ENCODE measurements at regions not wholly inside any gene's neighbourhood (a gene's known extent, or its start where the extent isn't known, plus 50 kb on each side); places are given as distances from the start of the nearest gene placed in this dataset.
"Not testable (repeated sequence)": the region's sequence is repeated elsewhere in the genome, so short reads cannot be mapped to it uniquely, and the experiment has no call there.

GRCh38 chr1:157230500-157230899 lies 92.3 kb upstream of the ETV3 start:
- H3K27me3 ChIP-seq (ENCODE audit: insufficient read depth, low read length), result peaks cover 47% of the 10 kb centered on the region
- no peaks in the 10 kb centered on the region for H3K4me1 ChIP-seq (ENCODE audit: control insufficient read depth, insufficient read depth, low read length, unreplicated experiment)
- H3K36me3 ChIP-seq (ENCODE audit: insufficient read depth, low read length), result no peaks in the 10 kb centered on the region
- H2AFZ ChIP-seq (ENCODE audit: low read length, unreplicated experiment), result no peak overlapping the region
- H3K27ac ChIP-seq (ENCODE audit: low read depth, low read length), result no peak overlapping the region
- H3K79me2 ChIP-seq (ENCODE audit: control insufficient read depth, insufficient read depth, low read length, unreplicated experiment), result no peaks in the 10 kb centered on the region
- no peak overlapping the region for H3K4me3 ChIP-seq (ENCODE audit: low read depth, low read length)

DNA sequence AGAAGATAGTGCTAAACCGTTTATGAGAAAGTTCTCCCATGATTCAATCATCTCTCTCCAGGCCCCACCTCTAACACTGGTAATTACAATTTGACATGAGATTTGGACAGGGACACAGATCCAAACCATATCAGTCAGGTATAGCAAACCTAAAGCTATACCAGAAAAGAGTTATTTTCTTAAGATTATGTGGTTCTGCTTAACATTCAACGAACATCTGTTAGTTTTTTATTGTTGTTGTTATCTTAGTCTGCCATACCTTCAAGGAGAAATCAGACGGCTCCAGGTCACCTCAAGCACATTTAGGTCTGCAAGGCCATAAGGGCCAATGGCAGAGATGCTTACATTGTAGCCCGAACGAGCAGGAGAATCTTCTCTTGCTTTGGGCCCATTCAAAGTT lies 89.5 kb upstream of the ETV3 start:
- Histone ChIP-seq H3K4me1 (ENCODE audit: control insufficient read depth, insufficient read depth, low read length, unreplicated experiment) (no peaks in the 10 kb centered on the region), H2AFZ (ENCODE audit: low read length, unreplicated experiment) (no peak overlapping the region), H3K27ac (ENCODE audit: low read depth, low read length) (no peak overlapping the region)

GRCh38 chr1:157226739-157227138 lies 88.5 kb upstream of the ETV3 start:
- no peaks in the 10 kb centered on the region for H3K79me2 ChIP-seq (ENCODE audit: control insufficient read depth, insufficient read depth, low read length, unreplicated experiment)
- H3K36me3 ChIP-seq (ENCODE audit: insufficient read depth, low read length), result no peaks in the 10 kb centered on the region
- no peak overlapping the region for H3K4me3 ChIP-seq (ENCODE audit: low read depth, low read length)

More for the DNA sequence above, 89.5 kb upstream of the ETV3 start:
- H3K79me2 ChIP-seq (ENCODE audit: control insufficient read depth, insufficient read depth, low read length, unreplicated experiment), result no peaks in the 10 kb centered on the region
- H3K4me3 ChIP-seq (ENCODE audit: low read depth, low read length), result no peak overlapping the region
- no peaks in the 10 kb centered on the region for H3K36me3 ChIP-seq (ENCODE audit: insufficient read depth, low read length)
- peaks cover 44% of the 10 kb centered on the region for H3K27me3 ChIP-seq (ENCODE audit: insufficient read depth, low read length)

DNA sequence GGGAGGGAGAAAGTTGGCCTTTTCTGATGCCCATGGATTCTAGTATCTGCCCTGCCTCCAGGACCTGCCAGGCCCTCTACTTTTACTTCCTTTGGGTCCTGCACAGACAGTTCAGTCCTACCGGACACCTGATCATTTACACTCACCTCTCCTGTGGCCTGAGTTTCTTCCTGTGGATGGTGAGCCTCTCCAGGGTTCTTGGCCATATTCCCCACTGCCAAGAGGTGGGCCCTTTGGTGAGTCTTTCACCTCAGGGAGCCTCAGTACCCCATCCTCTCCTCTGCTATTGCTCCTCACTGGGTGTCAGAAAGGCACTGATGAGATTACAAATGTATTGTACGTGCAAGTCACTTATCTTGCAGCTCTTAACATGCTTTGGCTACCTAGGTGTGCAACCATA lies 81.4 kb upstream of the ETV3 start:
- Histone ChIP-seq H3K4me3 (ENCODE audit: low read depth, low read length) (no peak overlapping the region), H3K79me2 (ENCODE audit: control insufficient read depth, insufficient read depth, low read length, unreplicated experiment) (no peaks in the 10 kb centered on the region), H3K4me1 (ENCODE audit: control insufficient read depth, insufficient read depth, low read length, unreplicated experiment) (no peaks in the 10 kb centered on the region), H3K27me3 (ENCODE audit: insufficient read depth, low read length) (peaks cover 61% of the 10 kb centered on the region), H3K36me3 (ENCODE audit: insufficient read depth, low read length) (no peaks in the 10 kb centered on the region), H2AFZ (ENCODE audit: low read length, unreplicated experiment) (no peak overlapping the region), H3K27ac (ENCODE audit: low read depth, low read length) (no peak overlapping the region)

More at GRCh38 chr1:157226739-157227138, 88.5 kb upstream of the ETV3 start:
- peaks cover 49% of the 10 kb centered on the region for H3K27me3 ChIP-seq (ENCODE audit: insufficient read depth, low read length)
- H3K27ac ChIP-seq (ENCODE audit: low read depth, low read length), result no peak overlapping the region
- H2AFZ ChIP-seq (ENCODE audit: low read length, unreplicated experiment), result no peak overlapping the region
- no peaks in the 10 kb centered on the region for H3K4me1 ChIP-seq (ENCODE audit: control insufficient read depth, insufficient read depth, low read length, unreplicated experiment)

DNA sequence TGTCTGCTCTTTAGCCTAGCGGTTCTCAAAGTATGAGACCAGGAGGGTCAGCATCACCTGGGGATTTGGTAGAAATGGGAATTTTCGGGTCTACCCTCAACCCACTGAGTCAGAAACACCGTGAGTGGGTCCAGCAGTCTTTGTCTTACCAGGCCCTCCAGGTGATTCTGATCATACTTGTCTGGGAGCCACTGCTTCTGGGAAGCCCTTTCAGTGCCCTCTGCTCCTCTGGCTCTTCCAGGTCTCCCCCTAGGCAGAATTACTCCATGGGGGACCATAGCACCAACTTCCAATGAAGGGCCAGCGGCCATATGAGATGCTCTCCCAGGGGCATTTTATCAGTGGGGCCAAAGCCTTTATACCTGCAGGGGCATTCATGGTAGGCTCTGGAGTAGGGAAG lies 81.0 kb upstream of the ETV3 start:
- Histone ChIP-seq H3K4me1 (ENCODE audit: control insufficient read depth, insufficient read depth, low read length, unreplicated experiment) (no peaks in the 10 kb centered on the region), H3K79me2 (ENCODE audit: control insufficient read depth, insufficient read depth, low read length, unreplicated experiment) (no peaks in the 10 kb centered on the region), H3K36me3 (ENCODE audit: insufficient read depth, low read length) (no peaks in the 10 kb centered on the region), H3K4me3 (ENCODE audit: low read depth, low read length) (no peak overlapping the region), H2AFZ (ENCODE audit: low read length, unreplicated experiment) (no peak overlapping the region), H3K27me3 (ENCODE audit: insufficient read depth, low read length) (peaks cover 64% of the 10 kb centered on the region), H3K27ac (ENCODE audit: low read depth, low read length) (no peak overlapping the region)

GRCh38 chr1:157218671-157219070 lies 80.5 kb upstream of the ETV3 start:
- Histone ChIP-seq H3K27ac (ENCODE audit: low read depth, low read length) (no peak overlapping the region), H3K4me3 (ENCODE audit: low read depth, low read length) (no peak overlapping the region), H3K79me2 (ENCODE audit: control insufficient read depth, insufficient read depth, low read length, unreplicated experiment) (no peaks in the 10 kb centered on the region), H2AFZ (ENCODE audit: low read length, unreplicated experiment) (no peak overlapping the region), H3K36me3 (ENCODE audit: insufficient read depth, low read length) (no peaks in the 10 kb centered on the region), H3K4me1 (ENCODE audit: control insufficient read depth, insufficient read depth, low read length, unreplicated experiment) (no peaks in the 10 kb centered on the region), H3K27me3 (ENCODE audit: insufficient read depth, low read length) (peaks cover 60% of the 10 kb centered on the region)

DNA sequence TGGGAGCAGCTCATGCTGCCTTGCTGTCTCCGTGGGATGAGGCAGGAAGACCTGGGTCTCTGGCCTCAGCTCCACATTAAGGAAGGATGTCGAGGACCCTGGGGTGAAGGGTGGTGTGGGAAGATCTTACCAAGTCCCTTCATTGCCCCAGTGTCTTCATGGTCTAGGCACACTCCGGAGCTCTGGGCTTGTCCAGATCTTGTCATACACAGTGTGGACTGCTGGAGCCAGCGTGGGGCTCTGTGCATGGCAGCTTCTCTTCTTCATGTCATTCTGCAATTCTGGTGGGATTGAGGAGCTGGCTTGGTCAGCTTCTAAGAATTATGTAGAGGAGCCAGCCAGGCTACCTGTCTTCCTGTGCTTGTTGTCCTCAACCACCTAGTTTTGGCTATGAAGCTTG lies 79.3 kb upstream of the ETV3 start:
- H3K27ac ChIP-seq (ENCODE audit: low read depth, low read length), result no peak overlapping the region
- H3K4me3 ChIP-seq (ENCODE audit: low read depth, low read length), result no peak overlapping the region
- no peak overlapping the region for H2AFZ ChIP-seq (ENCODE audit: low read length, unreplicated experiment)
- peaks cover 50% of the 10 kb centered on the region for H3K27me3 ChIP-seq (ENCODE audit: insufficient read depth, low read length)
- H3K36me3 ChIP-seq (ENCODE audit: insufficient read depth, low read length), result no peaks in the 10 kb centered on the region
- H3K79me2 ChIP-seq (ENCODE audit: control insufficient read depth, insufficient read depth, low read length, unreplicated experiment), result no peaks in the 10 kb centered on the region
- H3K4me1 ChIP-seq (ENCODE audit: control insufficient read depth, insufficient read depth, low read length, unreplicated experiment), result no peaks in the 10 kb centered on the region

- Histone ChIP-seq H3K27ac (ENCODE audit: low read depth, low read length) (no peak overlapping the region), H3K4me3 (ENCODE audit: low read depth, low read length) (no peak overlapping the region)
Observed at GRCh38 chr1:157213836-157214235, 75.6 kb upstream of the ETV3 start.

GRCh38 chr1:157209514-157209913 lies 71.3 kb upstream of the ETV3 start:
- Histone ChIP-seq H3K27ac (ENCODE audit: low read depth, low read length) (no peak overlapping the region), H3K4me1 (ENCODE audit: control insufficient read depth, insufficient read depth, low read length, unreplicated experiment) (no peaks in the 10 kb centered on the region), H2AFZ (ENCODE audit: low read length, unreplicated experiment) (no peak overlapping the region), H3K4me3 (ENCODE audit: low read depth, low read length) (no peak overlapping the region), H3K36me3 (ENCODE audit: insufficient read depth, low read length) (no peaks in the 10 kb centered on the region), H3K27me3 (ENCODE audit: insufficient read depth, low read length) (peaks cover 37% of the 10 kb centered on the region), H3K79me2 (ENCODE audit: control insufficient read depth, insufficient read depth, low read length, unreplicated experiment) (no peaks in the 10 kb centered on the region)

More at GRCh38 chr1:157213836-157214235, 75.6 kb upstream of the ETV3 start:
- Histone ChIP-seq H2AFZ (ENCODE audit: low read length, unreplicated experiment) (no peak overlapping the region), H3K79me2 (ENCODE audit: control insufficient read depth, insufficient read depth, low read length, unreplicated experiment) (no peaks in the 10 kb centered on the region), H3K27me3 (ENCODE audit: insufficient read depth, low read length) (peaks cover 36% of the 10 kb centered on the region), H3K36me3 (ENCODE audit: insufficient read depth, low read length) (no peaks in the 10 kb centered on the region), H3K4me1 (ENCODE audit: control insufficient read depth, insufficient read depth, low read length, unreplicated experiment) (no peaks in the 10 kb centered on the region)

DNA sequence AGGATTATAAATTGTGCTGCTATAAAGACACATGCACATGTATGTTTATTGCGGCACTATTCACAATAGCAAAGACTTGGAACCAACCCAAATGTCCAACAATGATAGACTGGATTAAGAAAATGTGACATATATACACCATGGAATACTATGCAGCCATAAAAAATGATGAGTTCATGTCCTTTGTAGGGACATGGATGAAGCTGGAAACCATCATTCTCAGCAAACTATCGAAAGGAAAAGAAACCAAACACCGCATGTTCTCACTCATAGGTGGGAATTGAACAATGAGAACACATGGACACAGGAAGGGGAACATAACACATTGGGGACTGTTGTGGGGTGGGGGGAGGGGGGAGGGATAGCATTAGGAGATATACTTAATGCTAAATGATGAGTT lies 67.8 kb upstream of the ETV3 start:
- H3K36me3 ChIP-seq (ENCODE audit: insufficient read depth, low read length); H2AFZ ChIP-seq (ENCODE audit: low read length, unreplicated experiment); H3K27ac ChIP-seq (ENCODE audit: low read depth, low read length); H3K4me3 ChIP-seq (ENCODE audit: low read depth, low read length); H3K4me1 ChIP-seq (ENCODE audit: control insufficient read depth, insufficient read depth, low read length, unreplicated experiment); H3K79me2 ChIP-seq (ENCODE audit: control insufficient read depth, insufficient read depth, low read length, unreplicated experiment): not testable (repeated sequence)
- H3K27me3 ChIP-seq (ENCODE audit: insufficient read depth, low read length), result peaks cover 63% of the 10 kb centered on the region

DNA sequence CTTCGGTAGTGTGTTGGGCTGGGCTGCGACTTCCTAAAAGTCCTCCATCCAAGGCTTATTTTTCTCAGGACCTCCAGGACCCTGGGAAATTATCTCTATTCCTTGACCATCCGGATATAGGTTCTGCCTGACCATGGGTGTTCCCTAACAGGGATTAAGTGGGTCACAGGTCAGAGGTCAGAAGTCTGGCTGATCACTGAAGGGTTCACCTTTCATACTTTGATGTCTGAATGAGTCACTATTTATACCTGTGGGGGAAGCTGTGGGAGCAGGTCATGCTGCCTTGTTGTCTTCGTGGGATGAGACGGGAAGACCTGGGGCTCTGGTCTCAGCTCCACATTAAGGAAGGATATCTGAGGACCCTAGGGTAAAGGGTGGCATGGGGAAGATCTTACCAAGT lies 65.0 kb upstream of the ETV3 start:
- H3K36me3 ChIP-seq (ENCODE audit: insufficient read depth, low read length), result no peaks in the 10 kb centered on the region
- no peaks in the 10 kb centered on the region for H3K4me1 ChIP-seq (ENCODE audit: control insufficient read depth, insufficient read depth, low read length, unreplicated experiment)
- no peak overlapping the region for H3K27ac ChIP-seq (ENCODE audit: low read depth, low read length)
- H3K4me3 ChIP-seq (ENCODE audit: low read depth, low read length), result no peak overlapping the region
- no peak overlapping the region for H2AFZ ChIP-seq (ENCODE audit: low read length, unreplicated experiment)
- peaks cover 56% of the 10 kb centered on the region for H3K27me3 ChIP-seq (ENCODE audit: insufficient read depth, low read length)
- no peaks in the 10 kb centered on the region for H3K79me2 ChIP-seq (ENCODE audit: control insufficient read depth, insufficient read depth, low read length, unreplicated experiment)
